Myocyte (in vitro differentiated cells): ENCODE measurements at regions not wholly inside any gene's neighbourhood (a gene's known extent, or its start where the extent isn't known, plus 50 kb on each side); places are given as distances from the start of the nearest gene placed in this dataset.
A peak's percentile ranks its signal among the peaks of the same experiment; 100 is the strongest.
"Not testable (repeated sequence)": the region's sequence is repeated elsewhere in the genome, so short reads cannot be mapped to it uniquely, and the experiment has no call there.

Experiments used
- DNase-seq: peaks from one replicate; pipeline ENCODE4 v3.0.0-alpha.2; 2012; ENCODE audit warnings: low read depth

- not testable (repeated sequence) for DNase-seq
Measured at GRCh38 chr16:29202025-29202632, 204.4 kb downstream of the NPIPB11 start.

- not testable (repeated sequence) for DNase-seq
Measured at GRCh38 chr16:29201296-29202024, 205.1 kb downstream of the NPIPB11 start.

GRCh38 chr16:29200681-29201080 is 205.8 kb downstream of the NPIPB11 start:
- not testable (repeated sequence) for DNase-seq

GRCh38 chr16:29200135-29200601 is 206.3 kb downstream of the NPIPB11 start:
- DNase-seq = not testable (repeated sequence)

- peak; percentile 13 for DNase-seq
Measured at GRCh38 chr16:29199626-29200025, 206.9 kb downstream of the NPIPB11 start.

GRCh38 chr16:29198731-29199521 is 207.6 kb downstream of the NPIPB11 start:
- no peak for DNase-seq

- no peak for DNase-seq
Measured at GRCh38 chr16:29198231-29198630, 208.3 kb downstream of the NPIPB11 start.

- DNase-seq = not testable (repeated sequence)
Measured at GRCh38 chr16:29197494-29198100, 208.9 kb downstream of the NPIPB11 start.

GRCh38 chr16:29196746-29197145 is 209.8 kb downstream of the NPIPB11 start:
- DNase-seq = not testable (repeated sequence)

GRCh38 chr16:29195116-29195872 is 210.4 kb downstream of the LAT start:
- DNase-seq = not testable (repeated sequence)

GRCh38 chr16:29194185-29194844 is 209.5 kb downstream of the LAT start:
- not testable (repeated sequence) for DNase-seq

GRCh38 chr16:29193634-29194033 is 208.8 kb downstream of the LAT start:
- DNase-seq = not testable (repeated sequence)

- DNase-seq = not testable (repeated sequence)
Measured at GRCh38 chr16:29193248-29193574, 208.4 kb downstream of the LAT start.

GRCh38 chr16:29192329-29193247 is 207.7 kb downstream of the LAT start:
- no peak for DNase-seq

- DNase-seq = not testable (repeated sequence)
Measured at GRCh38 chr16:29191636-29192180, 206.9 kb downstream of the LAT start.

GRCh38 chr16:29190553-29191431 is 205.9 kb downstream of the LAT start:
- not testable (repeated sequence) for DNase-seq

GRCh38 chr16:29188806-29189205 is 204.0 kb downstream of the LAT start:
- DNase-seq = not testable (repeated sequence)
